Tibial nerve (tissue), 4 donors: ENCODE measurements at regions not wholly inside any gene's neighbourhood (a gene's known extent, or its start where the extent isn't known, plus 50 kb on each side); places are given as distances from the start of the nearest gene placed in this dataset.

Experiments used
- EP300 ChIP-seq, 2 donors: sonication (generic); formaldehyde crosslinking; IDR thresholded peaks; one replicate each; pipeline ENCODE4 v1.6.1; 2017; ENCODE audit warnings: antibody characterized with exemption in 2 of 2, mild to moderate bottlenecking in 1 of 2
- POLR2A ChIP-seq, 2 donors: fragments of 450-650 bp; IDR thresholded peaks; one replicate each; pipeline ENCODE4 v1.6.1; 2017; ENCODE audit warnings: antibody characterized with exemption in 2 of 2, mild to moderate bottlenecking in 2 of 2, moderate library complexity in 2 of 2
- TF ChIP-seq, protein P1 (sequence below), 5 experiments: fragments of 200-600 bp in 3 of 5; fragments of 450-650 bp in 2 of 5; sonication (generic) in 3 of 5; IDR thresholded peaks; one replicate each; pipeline ENCODE4 v1.5.1; 2016 to 2019; ENCODE audit warnings: antibody characterized with exemption in 5 of 5, mild to moderate bottlenecking in 3 of 5, moderate library complexity in 2 of 5

GRCh38 chr4:178633263-178633662, 1191.0 kb upstream of the AGA start:
- TF ChIP-seq, protein P1, sequence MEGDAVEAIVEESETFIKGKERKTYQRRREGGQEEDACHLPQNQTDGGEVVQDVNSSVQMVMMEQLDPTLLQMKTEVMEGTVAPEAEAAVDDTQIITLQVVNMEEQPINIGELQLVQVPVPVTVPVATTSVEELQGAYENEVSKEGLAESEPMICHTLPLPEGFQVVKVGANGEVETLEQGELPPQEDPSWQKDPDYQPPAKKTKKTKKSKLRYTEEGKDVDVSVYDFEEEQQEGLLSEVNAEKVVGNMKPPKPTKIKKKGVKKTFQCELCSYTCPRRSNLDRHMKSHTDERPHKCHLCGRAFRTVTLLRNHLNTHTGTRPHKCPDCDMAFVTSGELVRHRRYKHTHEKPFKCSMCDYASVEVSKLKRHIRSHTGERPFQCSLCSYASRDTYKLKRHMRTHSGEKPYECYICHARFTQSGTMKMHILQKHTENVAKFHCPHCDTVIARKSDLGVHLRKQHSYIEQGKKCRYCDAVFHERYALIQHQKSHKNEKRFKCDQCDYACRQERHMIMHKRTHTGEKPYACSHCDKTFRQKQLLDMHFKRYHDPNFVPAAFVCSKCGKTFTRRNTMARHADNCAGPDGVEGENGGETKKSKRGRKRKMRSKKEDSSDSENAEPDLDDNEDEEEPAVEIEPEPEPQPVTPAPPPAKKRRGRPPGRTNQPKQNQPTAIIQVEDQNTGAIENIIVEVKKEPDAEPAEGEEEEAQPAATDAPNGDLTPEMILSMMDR (IDR thresholded peaks at IDR 0.05): no peak
- no peak for TF ChIP-seq POLR2A (IDR thresholded peaks at IDR 0.05)
- no peak for TF ChIP-seq EP300 (IDR thresholded peaks at IDR 0.05)
